ENCODE measurements at regions not wholly inside any gene's neighbourhood (a gene's known extent, or its start where the extent isn't known, plus 50 kb on each side); places are given as distances from the start of the nearest gene placed in this dataset.

DNA sequence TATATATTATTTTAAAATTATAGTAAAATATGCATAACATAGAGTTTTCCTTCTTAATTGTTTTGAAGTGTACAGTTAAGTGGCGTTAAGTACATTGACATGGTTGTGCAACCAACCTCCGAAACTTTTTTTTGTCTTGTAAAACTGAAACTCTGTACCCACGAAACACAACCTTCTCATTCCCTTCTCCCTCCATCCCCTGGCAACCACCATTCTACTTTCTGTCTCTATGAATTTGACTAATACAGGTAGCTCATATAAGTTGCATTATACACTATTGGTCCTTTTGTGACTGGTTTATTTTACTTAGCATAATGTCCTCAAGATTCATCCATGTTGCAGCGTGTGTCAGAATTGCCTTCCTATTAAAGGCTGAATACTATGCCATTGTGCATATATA lies 179.4 kb downstream of the SATB1 start:
- TF ChIP-seq SUZ12 (IDR thresholded peaks at IDR 0.05; ENCODE audit: extremely low read depth, insufficient read depth, insufficient read length): no peak
- no peak for TF ChIP-seq YY1 (IDR thresholded peaks at IDR 0.05; ENCODE audit: insufficient read depth, insufficient read length)
- no peak for TF ChIP-seq ZNF274 (IDR thresholded peaks at IDR 0.05; ENCODE audit: low read depth, low read length)
